Sciatic nerve (tissue), 2 donors: ENCODE measurements at regions not wholly inside any gene's neighbourhood (a gene's known extent, or its start where the extent isn't known, plus 50 kb on each side); places are given as distances from the start of the nearest gene placed in this dataset.
"Not testable (repeated sequence)": the region's sequence is repeated elsewhere in the genome, so short reads cannot be mapped to it uniquely, and the experiment has no call there.

ENCODE experiments used
- ATAC-seq: fragments of 200-7000 bp; cut with Tn5 transposase; one replicate; pipeline ENCODE4 v1.9.1; 2020; ENCODE audit warnings: mild to moderate bottlenecking, moderate library complexity
- DNase-seq: peaks from one replicate; pipeline ENCODE4 v3.0.0-alpha.2; 2020; ENCODE audit warnings: low spot score
- intact Hi-C: fragments of 100-400 bp; cut with DNase I; formaldehyde crosslinking; loops from one replicate; pipeline ENCODE4 v1.14.2; 2022
- donor health status: DM: no; HTN: no; CAD: no.
- donor health status: DM: no; HTN: no; CAD: no.

GRCh38 chr9:24939109-24939850, 393.6 kb upstream of the IZUMO3 start:
- DNase-seq = no peak
- ATAC-seq = no peak
- intact Hi-C loops = no loop called here

- ATAC-seq (no peak), DNase-seq (no peak)
- intact Hi-C loops = no loop called here
Observed at GRCh38 chr9:24936117-24936516, 390.4 kb upstream of the IZUMO3 start.

- DNase-seq (no peak), ATAC-seq (no peak)
- intact Hi-C loops = no loop called here
Observed at GRCh38 chr9:24932785-24933184, 387.1 kb upstream of the IZUMO3 start.

- intact Hi-C loops = no loop called here
- no peak for DNase-seq
- no peak for ATAC-seq
Observed at GRCh38 chr9:24931894-24932293, 386.2 kb upstream of the IZUMO3 start.

- DNase-seq (no peak), ATAC-seq (no peak)
- intact Hi-C loops = no loop called here
Observed at GRCh38 chr9:24912767-24913166, 367.1 kb upstream of the IZUMO3 start.

- intact Hi-C loops = no loop called here
- ATAC-seq = no peak
- no peak for DNase-seq
Observed at GRCh38 chr9:24901319-24901718, 355.6 kb upstream of the IZUMO3 start.

GRCh38 chr9:24900179-24900578, 354.5 kb upstream of the IZUMO3 start:
- no peak for ATAC-seq
- intact Hi-C loops = no loop called here
- DNase-seq = no peak

- ATAC-seq = no peak
- intact Hi-C loops = no loop called here
- DNase-seq = no peak
Observed at GRCh38 chr9:24899463-24899862, 353.8 kb upstream of the IZUMO3 start.

GRCh38 chr9:24897826-24898225, 352.1 kb upstream of the IZUMO3 start:
- ATAC-seq (no peak), DNase-seq (no peak)
- intact Hi-C loops = no loop called here

- no peak for DNase-seq
- intact Hi-C loops = no loop called here
- ATAC-seq = no peak
Observed at GRCh38 chr9:24881361-24881760, 335.7 kb upstream of the IZUMO3 start.

GRCh38 chr9:24879591-24879990, 333.9 kb upstream of the IZUMO3 start:
- DNase-seq = no peak
- intact Hi-C loops = no loop called here
- no peak for ATAC-seq

GRCh38 chr9:24856601-24857000, 310.9 kb upstream of the IZUMO3 start:
- ATAC-seq = not testable (repeated sequence)

GRCh38 chr9:24846248-24846912, 300.7 kb upstream of the IZUMO3 start:
- no peak for ATAC-seq
- intact Hi-C loops = no loop called here
- DNase-seq = no peak

More at GRCh38 chr9:24856601-24857000, 310.9 kb upstream of the IZUMO3 start:
- intact Hi-C loops, DNase-seq: not testable (repeated sequence)

GRCh38 chr9:24844217-24844616, 298.5 kb upstream of the IZUMO3 start:
- DNase-seq (no peak), ATAC-seq (no peak)
- intact Hi-C loops = no loop called here

- no peak for DNase-seq
- intact Hi-C loops = no loop called here
- no peak for ATAC-seq
Observed at GRCh38 chr9:24841993-24842392, 296.3 kb upstream of the IZUMO3 start.

- DNase-seq (no peak), ATAC-seq (no peak)
- intact Hi-C loops = no loop called here
Observed at GRCh38 chr9:24832307-24832706, 286.6 kb upstream of the IZUMO3 start.

- DNase-seq = no peak
- no peak for ATAC-seq
- intact Hi-C loops = no loop called here
Observed at GRCh38 chr9:24828687-24829086, 283.0 kb upstream of the IZUMO3 start.

- no peak for DNase-seq
- intact Hi-C loops = no loop called here
- no peak for ATAC-seq
Observed at GRCh38 chr9:24824607-24825006, 278.9 kb upstream of the IZUMO3 start.

GRCh38 chr9:24820196-24820595, 274.5 kb upstream of the IZUMO3 start:
- ATAC-seq = no peak
- intact Hi-C loops = no loop called here

GRCh38 chr9:24817756-24818155, 272.1 kb upstream of the IZUMO3 start:
- DNase-seq (no peak), ATAC-seq (no peak)
- intact Hi-C loops = no loop called here

More at GRCh38 chr9:24820196-24820595, 274.5 kb upstream of the IZUMO3 start:
- DNase-seq = no peak

GRCh38 chr9:24816006-24816405, 270.3 kb upstream of the IZUMO3 start:
- no peak for DNase-seq
- intact Hi-C loops = no loop called here
- ATAC-seq = no peak
